Mesenchymal stem cell (in vitro differentiated cells and primary cell): ENCODE measurements at regions not wholly inside any gene's neighbourhood (a gene's known extent, or its start where the extent isn't known, plus 50 kb on each side); places are given as distances from the start of the nearest gene placed in this dataset.

Experiments used
- DNase-seq: peaks from one replicate; pipeline ENCODE4 v3.0.0-alpha.2; 2013
- H2AFZ ChIP-seq: one replicate; pipeline ENCODE4 v1.6.1; 2013; ENCODE audit warnings: low read depth, mild to moderate bottlenecking, control low read depth, inconsistent platforms, low read length, moderate library complexity
- H2AK5ac ChIP-seq: 2 replicates; pipeline ENCODE4 v1.6.1; 2013; ENCODE audit warnings: low read length, moderate library complexity, mild to moderate bottlenecking, inconsistent platforms; ENCODE audit not compliant: severe bottlenecking
- H2BK120ac ChIP-seq: one replicate; pipeline ENCODE4 v1.6.1; 2013; ENCODE audit warnings: low read depth, mild to moderate bottlenecking, inconsistent platforms, low read length, moderate library complexity
- H2BK12ac ChIP-seq, 2 experiments: one replicate each; pipeline ENCODE4 v1.6.1; 2013; ENCODE audit warnings: inconsistent platforms in 2 of 2, low read length in 2 of 2, mild to moderate bottlenecking in 2 of 2, moderate library complexity in 2 of 2, control low read depth in 1 of 2
- H2BK15ac ChIP-seq: one replicate; pipeline ENCODE4 v1.6.1; 2013; ENCODE audit warnings: mild to moderate bottlenecking, low read depth, inconsistent platforms; ENCODE audit not compliant: poor library complexity, severe bottlenecking
- H2BK5ac ChIP-seq: 2 replicates; pipeline ENCODE4 v1.6.1; 2013; ENCODE audit warnings: low read depth, mild to moderate bottlenecking, low read length, control low read depth, inconsistent platforms; ENCODE audit not compliant: poor library complexity, severe bottlenecking
- H3K14ac ChIP-seq, 2 experiments: one replicate each; pipeline ENCODE4 v1.6.1; 2013; ENCODE audit warnings: inconsistent platforms in 2 of 2, low read length in 2 of 2, control low read depth in 1 of 2, mild to moderate bottlenecking in 1 of 2, moderate library complexity in 1 of 2
- H3K18ac ChIP-seq, 2 experiments: one replicate each; pipeline ENCODE4 v1.6.1; 2013; ENCODE audit warnings: inconsistent platforms in 2 of 2, low read length in 2 of 2, control low read depth in 1 of 2, low read depth in 1 of 2, mild to moderate bottlenecking in 1 of 2
- H3K23ac ChIP-seq, 2 experiments: one replicate each; pipeline ENCODE4 v1.6.1; 2013; ENCODE audit warnings: inconsistent platforms in 2 of 2, low read length in 2 of 2, mild to moderate bottlenecking in 2 of 2, moderate library complexity in 2 of 2, control low read depth in 1 of 2
- H3K27ac ChIP-seq: 2 replicates; pipeline ENCODE4 v1.5.1; 2013; ENCODE audit warnings: mild to moderate bottlenecking, moderate library complexity, low read length, control low read depth, inconsistent platforms; ENCODE audit not compliant: poor library complexity, severe bottlenecking
- H3K27me3 ChIP-seq, 2 experiments: 2 replicates each; pipeline versions ENCODE4 v1.6.1 to v1.7.0; 2013; ENCODE audit warnings: low read length in 2 of 2, mild to moderate bottlenecking in 2 of 2, moderate library complexity in 2 of 2, control low read depth in 1 of 2, inconsistent platforms in 1 of 2; ENCODE audit not compliant: control insufficient read depth in 1 of 2, insufficient read depth in 1 of 2
- H3K36me3 ChIP-seq, 2 experiments: 2 replicates each; pipeline versions ENCODE4 v1.6.1 to v1.7.0; 2013; ENCODE audit warnings: low read length in 2 of 2, control low read depth in 1 of 2, inconsistent platforms in 1 of 2, low read depth in 1 of 2, mild to moderate bottlenecking in 1 of 2; ENCODE audit not compliant: insufficient read depth in 2 of 2, control insufficient read depth in 1 of 2
- H3K4ac ChIP-seq, 2 experiments: one replicate each; pipeline ENCODE4 v1.6.1; 2013; ENCODE audit warnings: inconsistent platforms in 2 of 2, low read length in 2 of 2, mild to moderate bottlenecking in 2 of 2, moderate library complexity in 2 of 2, control low read depth in 1 of 2, low read depth in 1 of 2
- H3K4me1 ChIP-seq: 2 replicates; pipeline ENCODE4 v1.6.1; 2013; ENCODE audit warnings: low read depth, low read length, control low read depth; ENCODE audit not compliant: control insufficient read depth, insufficient read depth
- H3K4me2 ChIP-seq: 2 replicates; pipeline ENCODE4 v1.6.1; 2013; ENCODE audit warnings: low read length, mild to moderate bottlenecking, inconsistent platforms; ENCODE audit not compliant: poor library complexity, severe bottlenecking
- H3K4me3 ChIP-seq, 2 experiments: 2 replicates each; pipeline versions ENCODE4 v1.5.1 to v1.7.0; 2013; ENCODE audit warnings: low read length in 2 of 2, mild to moderate bottlenecking in 2 of 2, control low read depth in 1 of 2, low read depth in 1 of 2; ENCODE audit not compliant: insufficient read depth in 1 of 2
- H3K79me1 ChIP-seq: replicated peaks from 2 replicates; pipeline ENCODE4 v1.6.1; 2013; ENCODE audit warnings: mild to moderate bottlenecking, control low read depth, low read length, inconsistent platforms; ENCODE audit not compliant: poor library complexity, severe bottlenecking
- H3K9ac ChIP-seq: 2 replicates; pipeline ENCODE4 v1.7.0; 2013; ENCODE audit warnings: mild to moderate bottlenecking, low read length, moderate library complexity
- H3K9me3 ChIP-seq: 2 replicates; pipeline ENCODE4 v1.7.0; 2013; ENCODE audit warnings: mild to moderate bottlenecking, low read length; ENCODE audit not compliant: control insufficient read depth
- H4K8ac ChIP-seq: one replicate; pipeline ENCODE4 v1.6.1; 2013; ENCODE audit warnings: inconsistent platforms, mild to moderate bottlenecking, low read length, moderate library complexity
- H4K91ac ChIP-seq: one replicate; pipeline ENCODE4 v1.6.1; 2013; ENCODE audit warnings: mild to moderate bottlenecking, low read length, inconsistent platforms
- WGBS: methylation state at CpG from one replicate; pipeline ENCODE4 v1.1.7; 2013; ENCODE audit warnings: mixed read lengths; 5-methylcytosine and 5-hydroxymethylcytosine counted together

DNA sequence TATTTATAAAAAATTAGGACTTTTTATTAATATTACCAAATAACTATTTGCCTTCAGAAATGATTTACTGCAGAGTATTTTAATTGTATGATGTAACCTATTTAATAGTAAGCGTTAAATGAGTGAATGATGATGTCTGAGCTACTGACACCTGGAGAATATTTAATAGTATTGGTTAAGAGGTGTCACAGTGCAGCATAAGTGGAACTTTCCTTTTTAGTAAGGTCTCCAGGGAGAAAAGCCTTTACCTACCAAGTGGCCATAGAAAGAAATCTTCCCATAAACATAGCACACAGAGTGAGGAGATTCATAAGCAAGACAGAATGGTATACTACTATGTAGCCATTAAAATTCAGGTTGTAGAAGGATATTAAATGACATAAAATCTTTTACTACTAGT lies 441.7 kb downstream of the TBL1XR1 start:
- H2BK5ac ChIP-seq = no peak overlapping the region
- no peak overlapping the region for H3K4me3 ChIP-seq
- H3K14ac ChIP-seq = no peak overlapping the region
- no peak overlapping the region for H3K18ac ChIP-seq
- H3K79me1 ChIP-seq = no peaks in the 10 kb centered on the region
- no peak overlapping the region for H4K91ac ChIP-seq
- no peak overlapping the region for H2BK12ac ChIP-seq
- H2BK120ac ChIP-seq = no peak overlapping the region
- H3K9me3 ChIP-seq = no peaks in the 10 kb centered on the region
- no peak overlapping the region for H3K4ac ChIP-seq
- peaks cover 0 to 4% of the 10 kb centered on the region in 2 experiments for H3K27me3 ChIP-seq
- H3K4me2 ChIP-seq = no peak overlapping the region
- DNase-seq = no peak
- H3K9ac ChIP-seq = no peak overlapping the region
- no peaks in the 10 kb centered on the region for H3K36me3 ChIP-seq
- 100% methylated on average over 1 of the region's 1 CpG for WGBS
- H2BK15ac ChIP-seq = no peak overlapping the region
- H4K8ac ChIP-seq = no peak overlapping the region
- no peak overlapping the region for H3K27ac ChIP-seq
- no peak overlapping the region for H2AK5ac ChIP-seq
- no peak overlapping the region for H3K23ac ChIP-seq
- no peak overlapping the region for H2AFZ ChIP-seq
- H3K4me1 ChIP-seq = no peaks in the 10 kb centered on the region

DNA sequence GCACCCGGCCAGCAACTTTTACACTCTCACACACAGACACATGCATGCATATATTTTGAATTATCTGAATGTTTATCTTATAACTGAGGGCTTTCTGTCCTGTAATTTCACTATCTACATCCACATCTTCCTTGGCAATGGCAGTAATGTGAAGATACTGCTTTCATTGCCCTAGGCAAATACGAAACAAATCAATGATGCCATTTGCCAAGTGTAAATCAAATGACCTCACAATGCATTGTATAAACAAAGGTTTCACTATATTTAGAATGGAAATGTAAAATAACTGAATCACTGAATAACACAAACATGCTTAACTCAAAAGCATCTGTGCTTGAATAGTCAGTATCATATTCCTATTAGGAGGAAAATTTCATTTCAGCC lies 455.6 kb downstream of the TBL1XR1 start:
- no CpG with 5 or more reads among the region's 2 CpGs for WGBS
- no peak overlapping the region for H3K4ac ChIP-seq
- H2AFZ ChIP-seq = no peak overlapping the region
- H3K4me2 ChIP-seq = no peak overlapping the region
- no peak overlapping the region for H4K8ac ChIP-seq
- H4K91ac ChIP-seq = no peak overlapping the region
- no peaks in the 10 kb centered on the region for H3K79me1 ChIP-seq
- no peak overlapping the region for H3K14ac ChIP-seq
- no peaks in the 10 kb centered on the region for H3K4me1 ChIP-seq
- H2BK12ac ChIP-seq = no peak overlapping the region
- no peak overlapping the region for H3K23ac ChIP-seq
- no peak overlapping the region for H3K9ac ChIP-seq
- H2BK120ac ChIP-seq = no peak overlapping the region
- H3K27me3 ChIP-seq = no peaks in the 10 kb centered on the region
- peak; percentile 22 for DNase-seq
- no peak overlapping the region for H2AK5ac ChIP-seq
- H3K4me3 ChIP-seq = no peak overlapping the region
- H2BK15ac ChIP-seq = no peak overlapping the region
- no peak overlapping the region for H2BK5ac ChIP-seq
- no peaks in the 10 kb centered on the region for H3K36me3 ChIP-seq
- no peaks in the 10 kb centered on the region for H3K9me3 ChIP-seq
- H3K27ac ChIP-seq = no peak overlapping the region
- H3K18ac ChIP-seq = no peak overlapping the region

DNA sequence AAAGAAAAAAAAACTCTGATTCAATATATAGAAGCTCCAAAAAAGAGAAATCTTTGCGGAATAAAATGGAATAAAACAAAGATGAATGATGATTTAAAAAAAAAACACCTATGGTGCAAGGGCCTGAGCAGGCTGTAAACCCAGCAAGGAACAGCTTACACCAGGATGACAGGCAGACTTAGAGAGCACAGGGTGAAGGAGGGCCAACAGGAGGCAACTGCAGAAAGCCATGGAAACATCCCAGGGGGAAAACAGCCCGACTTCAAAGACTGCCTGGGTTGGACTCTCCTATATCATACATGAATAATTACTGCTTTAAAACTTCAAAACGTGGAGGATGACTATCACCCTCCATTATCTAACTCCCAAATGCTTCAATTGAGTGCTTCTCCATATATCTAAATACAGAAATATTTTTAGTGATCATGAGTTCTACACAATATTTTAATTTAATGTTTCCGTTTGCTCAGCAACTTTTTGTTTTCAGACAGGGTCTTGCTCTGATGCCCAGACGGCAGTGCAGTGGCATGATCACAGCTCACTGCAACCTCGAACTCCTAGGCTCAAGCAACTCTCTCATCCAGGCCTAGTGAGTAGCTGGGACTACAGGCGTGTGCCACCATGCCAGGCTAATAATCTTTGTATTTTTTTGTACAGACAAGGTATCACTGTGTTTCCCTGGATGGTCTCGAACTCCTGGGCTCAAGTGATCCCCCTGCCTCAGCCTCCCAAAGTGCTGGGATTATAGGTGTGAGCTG lies 456.2 kb downstream of the TBL1XR1 start:
- Histone ChIP-seq H2BK120ac (no peak overlapping the region), H2BK5ac (no peak overlapping the region), H3K27me3 (no peaks in the 10 kb centered on the region), H3K9ac (no peak overlapping the region), H3K9me3 (no peaks in the 10 kb centered on the region), H4K8ac (no peak overlapping the region), H3K4me2 (no peak overlapping the region), H3K4me1 (no peaks in the 10 kb centered on the region), H3K4me3 (no peak overlapping the region), H3K27ac (no peak overlapping the region), H3K36me3 (no peaks in the 10 kb centered on the region), H2AFZ (no peak overlapping the region), H2AK5ac (no peak overlapping the region), H2BK15ac (no peak overlapping the region), H3K23ac (no peak overlapping the region), H3K4ac (no peak overlapping the region), H4K91ac (no peak overlapping the region), H2BK12ac (no peak overlapping the region), H3K18ac (no peak overlapping the region), H3K14ac (no peak overlapping the region), H3K79me1 (no peaks in the 10 kb centered on the region)
- 86% methylated on average over 6 of the region's 8 CpGs for WGBS
- DNase-seq = no peak

DNA sequence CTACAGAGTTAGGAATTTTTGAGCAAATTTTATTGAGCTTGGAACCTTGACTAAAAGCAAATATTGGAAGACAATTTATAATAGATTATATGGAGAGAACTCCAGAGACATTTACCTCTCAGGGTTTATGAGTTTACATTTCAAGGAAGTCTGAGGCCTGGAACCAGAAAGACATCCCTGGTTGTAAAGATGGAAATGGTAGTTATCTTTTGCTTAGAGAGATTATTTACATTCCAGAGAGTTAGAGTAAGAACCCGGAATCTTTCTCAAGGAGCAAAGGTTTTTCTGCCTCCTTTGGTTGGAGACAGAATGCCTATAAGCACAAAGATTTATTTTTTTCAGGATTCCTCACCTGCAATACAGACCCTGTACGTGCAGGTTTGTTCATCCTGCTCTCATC lies 458.1 kb downstream of the TBL1XR1 start:
- H3K23ac ChIP-seq = no peak overlapping the region
- H3K9me3 ChIP-seq = no peaks in the 10 kb centered on the region
- WGBS = 26% methylated on average over 2 of the region's 2 CpGs
- no peak overlapping the region for H3K18ac ChIP-seq
- no peak overlapping the region for H3K9ac ChIP-seq
- no peaks in the 10 kb centered on the region for H3K4me1 ChIP-seq
- no peak overlapping the region for H2AFZ ChIP-seq
- H3K4me3 ChIP-seq = no peak overlapping the region
- H3K27me3 ChIP-seq = no peaks in the 10 kb centered on the region
- no peak overlapping the region for H2BK15ac ChIP-seq
- H3K36me3 ChIP-seq = no peaks in the 10 kb centered on the region
- H4K91ac ChIP-seq = no peak overlapping the region
- H2AK5ac ChIP-seq = no peak overlapping the region
- no peak overlapping the region for H3K14ac ChIP-seq
- H3K79me1 ChIP-seq = no peaks in the 10 kb centered on the region
- H2BK12ac ChIP-seq = no peak overlapping the region
- no peak overlapping the region for H2BK120ac ChIP-seq
- DNase-seq = peak; percentile 39
- no peak overlapping the region for H3K27ac ChIP-seq
- H2BK5ac ChIP-seq = no peak overlapping the region
- H3K4ac ChIP-seq = no peak overlapping the region
- H4K8ac ChIP-seq = no peak overlapping the region
- no peak overlapping the region for H3K4me2 ChIP-seq
